ENCODE measurements at regions not wholly inside any gene's neighbourhood (a gene's known extent, or its start where the extent isn't known, plus 50 kb on each side); places are given as distances from the start of the nearest gene placed in this dataset.

DNA sequence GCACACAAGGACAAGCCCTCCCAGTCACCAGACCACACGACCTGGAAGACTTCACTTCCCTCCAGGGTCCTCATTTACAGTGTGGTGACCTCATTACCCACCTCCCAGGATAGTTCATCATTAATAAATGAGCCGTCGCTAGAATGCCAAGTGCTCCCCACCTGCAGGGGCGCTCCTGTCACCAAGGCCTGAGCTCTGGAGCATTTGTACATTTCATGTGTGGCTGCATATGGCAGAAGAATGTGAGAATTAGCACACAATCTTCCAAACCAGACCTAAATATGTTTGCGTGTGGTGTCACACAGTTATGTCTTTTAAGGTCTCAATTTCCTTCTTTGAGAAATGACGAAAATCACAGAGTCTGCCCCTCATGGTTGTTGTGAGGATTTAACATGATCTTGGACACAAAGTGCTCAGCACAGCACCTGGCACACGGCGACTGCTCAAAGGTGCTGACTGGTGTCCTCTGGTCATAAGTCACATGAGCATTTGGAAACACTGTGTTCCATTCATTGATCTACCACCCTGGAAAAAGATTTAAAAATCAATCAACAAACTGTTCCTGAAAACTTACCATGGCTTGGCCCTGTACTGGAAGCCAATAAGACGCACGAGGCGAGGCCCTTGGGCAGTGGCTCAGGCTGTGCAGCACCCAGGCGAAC is 150.6 kb upstream of the SPACA7 start:
- no peak for TF ChIP-seq EZH2phosphoT487 (IDR thresholded peaks at IDR 0.05; ENCODE audit: low read depth, severe bottlenecking, unreplicated experiment)
- TF ChIP-seq CTCF (IDR thresholded peaks at IDR 0.05; ENCODE audit: poor library complexity), result no peak
- no peak for TF ChIP-seq EZH2 (IDR thresholded peaks at IDR 0.05; ENCODE audit: borderline replicate concordance)
